A673 (cell line): ENCODE measurements at regions not wholly inside any gene's neighbourhood (a gene's known extent, or its start where the extent isn't known, plus 50 kb on each side); places are given as distances from the start of the nearest gene placed in this dataset.

ENCODE experiments used
- EZH2 ChIP-seq: fragments of 200-600 bp; sonication (generic); IDR thresholded peaks from 2 replicates; pipeline ENCODE4 v1.6.1; 2017; ENCODE audit warnings: borderline replicate concordance, low read depth, mild to moderate bottlenecking, mixed read lengths, antibody characterized with exemption, low read length; ENCODE audit not compliant: poor library complexity, severe bottlenecking
- TF ChIP-seq, protein P1 (sequence below): fragments of 300-800, 200-600 bp; sonication (generic); conservative IDR thresholded peaks from 2 replicates; pipeline ENCODE4 v1.5.1; 2017; ENCODE audit warnings: low read depth, mild to moderate bottlenecking, antibody characterized with exemption, low read length, moderate library complexity, mixed read lengths

- no peak for TF ChIP-seq EZH2
- TF ChIP-seq, protein P1, sequence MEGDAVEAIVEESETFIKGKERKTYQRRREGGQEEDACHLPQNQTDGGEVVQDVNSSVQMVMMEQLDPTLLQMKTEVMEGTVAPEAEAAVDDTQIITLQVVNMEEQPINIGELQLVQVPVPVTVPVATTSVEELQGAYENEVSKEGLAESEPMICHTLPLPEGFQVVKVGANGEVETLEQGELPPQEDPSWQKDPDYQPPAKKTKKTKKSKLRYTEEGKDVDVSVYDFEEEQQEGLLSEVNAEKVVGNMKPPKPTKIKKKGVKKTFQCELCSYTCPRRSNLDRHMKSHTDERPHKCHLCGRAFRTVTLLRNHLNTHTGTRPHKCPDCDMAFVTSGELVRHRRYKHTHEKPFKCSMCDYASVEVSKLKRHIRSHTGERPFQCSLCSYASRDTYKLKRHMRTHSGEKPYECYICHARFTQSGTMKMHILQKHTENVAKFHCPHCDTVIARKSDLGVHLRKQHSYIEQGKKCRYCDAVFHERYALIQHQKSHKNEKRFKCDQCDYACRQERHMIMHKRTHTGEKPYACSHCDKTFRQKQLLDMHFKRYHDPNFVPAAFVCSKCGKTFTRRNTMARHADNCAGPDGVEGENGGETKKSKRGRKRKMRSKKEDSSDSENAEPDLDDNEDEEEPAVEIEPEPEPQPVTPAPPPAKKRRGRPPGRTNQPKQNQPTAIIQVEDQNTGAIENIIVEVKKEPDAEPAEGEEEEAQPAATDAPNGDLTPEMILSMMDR = no peak
Measured at GRCh38 chr10:10745291-10745690, 272.4 kb upstream of the CELF2 start.
